KOPT-K1 (cell line): ENCODE measurements at regions not wholly inside any gene's neighbourhood (a gene's known extent, or its start where the extent isn't known, plus 50 kb on each side); places are given as distances from the start of the nearest gene placed in this dataset.

Experiments
- H3K27ac ChIP-seq: fragments of 200-600 bp; sonication (generic); 2 replicates; pipeline ENCODE4 v1.5.1; 2016; ENCODE audit warnings: antibody characterized with exemption, mild to moderate bottlenecking, low read depth, low read length; ENCODE audit not compliant: poor library complexity, severe bottlenecking
- H3K36me3 ChIP-seq: fragments of 200-600 bp; sonication (generic); 2 replicates; pipeline ENCODE4 v1.5.1; 2017; ENCODE audit warnings: antibody characterized with exemption, mild to moderate bottlenecking, low read length, moderate library complexity; ENCODE audit not compliant: insufficient read depth
- H3K9me3 ChIP-seq: fragments of 200-600 bp; sonication (generic); 2 replicates; pipeline ENCODE4 v1.5.1; 2017; ENCODE audit warnings: antibody characterized with exemption, low read length, mild to moderate bottlenecking; ENCODE audit not compliant: insufficient read depth, poor library complexity, severe bottlenecking

DNA sequence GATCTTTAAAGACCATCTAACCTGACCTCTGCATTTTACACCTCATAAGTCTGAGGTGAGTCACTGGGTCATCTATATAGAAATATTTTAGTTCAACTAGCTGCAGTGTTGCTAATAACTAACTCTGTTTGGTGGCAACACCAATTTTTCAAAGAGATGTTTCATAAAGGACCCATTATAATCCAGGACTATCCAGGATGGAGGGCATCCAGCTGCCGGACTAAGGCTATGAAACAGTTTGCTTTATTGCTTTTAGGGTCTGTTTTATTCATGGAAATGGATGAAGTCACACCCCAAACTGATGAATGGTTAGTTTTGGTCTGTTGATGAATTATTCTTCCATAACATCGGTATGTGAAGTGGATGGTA lies 204.2 kb upstream of the GMDS start:
- Histone ChIP-seq H3K9me3 (no peaks in the 10 kb centered on the region), H3K27ac (no peak overlapping the region), H3K36me3 (no peaks in the 10 kb centered on the region)

DNA sequence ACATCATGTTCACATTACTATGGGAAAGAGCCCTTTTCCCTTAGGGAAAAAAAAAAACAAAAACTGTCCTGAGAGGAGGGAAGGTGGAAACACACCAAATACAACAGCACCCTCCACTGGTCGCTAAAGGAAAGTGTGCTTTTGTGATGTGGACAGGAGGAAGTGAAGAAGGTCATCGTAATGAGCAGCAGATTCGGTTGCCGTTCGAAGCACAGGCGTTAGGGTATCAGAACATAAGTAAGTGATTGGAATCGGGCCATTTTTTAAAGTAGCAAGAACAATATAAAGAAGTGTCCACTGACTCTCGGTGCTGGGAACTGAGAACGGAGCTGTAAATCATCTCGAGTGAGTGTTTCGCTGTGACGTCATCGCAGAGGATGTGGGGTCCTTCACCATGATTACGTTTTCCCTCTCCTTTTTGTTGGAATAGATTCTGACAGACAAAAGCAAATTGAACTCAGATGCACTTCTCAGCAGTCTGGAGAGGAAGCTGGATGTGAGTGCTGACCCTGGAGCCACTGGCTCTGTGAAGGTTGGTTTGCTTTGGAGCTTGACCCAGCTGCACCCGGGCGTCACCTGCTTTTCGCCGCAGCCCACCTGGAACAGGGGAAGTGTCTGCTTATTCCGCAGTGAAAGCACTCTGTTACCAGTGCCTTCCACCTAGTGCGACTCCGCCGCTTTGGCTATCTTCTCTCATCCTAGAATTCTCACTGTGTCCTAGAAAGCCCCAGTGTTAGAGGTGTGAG lies 203.6 kb upstream of the GMDS start:
- H3K36me3 ChIP-seq = no peaks in the 10 kb centered on the region
- H3K9me3 ChIP-seq = no peaks in the 10 kb centered on the region
- no peak overlapping the region for H3K27ac ChIP-seq

DNA sequence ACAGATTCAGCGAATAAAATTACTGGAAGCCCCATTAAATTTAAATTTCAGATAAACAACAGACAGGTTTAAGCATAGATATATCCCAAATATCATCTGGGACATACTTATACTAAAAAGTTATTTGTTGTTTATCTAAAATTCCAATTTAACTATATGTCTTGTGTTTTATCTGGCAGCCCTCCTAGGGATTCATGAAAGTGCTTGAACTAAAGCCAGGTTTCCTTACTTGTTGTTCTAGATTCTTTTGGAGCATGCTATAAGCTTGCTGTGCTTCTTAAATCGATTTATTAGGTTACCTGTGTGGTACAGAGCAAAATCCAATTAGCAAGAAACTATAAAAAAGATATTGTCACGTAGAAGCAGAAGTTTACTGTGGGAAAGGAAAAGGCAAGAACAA lies 202.5 kb upstream of the GMDS start:
- H3K27ac ChIP-seq = no peak overlapping the region
- H3K9me3 ChIP-seq = no peaks in the 10 kb centered on the region
- no peaks in the 10 kb centered on the region for H3K36me3 ChIP-seq

DNA sequence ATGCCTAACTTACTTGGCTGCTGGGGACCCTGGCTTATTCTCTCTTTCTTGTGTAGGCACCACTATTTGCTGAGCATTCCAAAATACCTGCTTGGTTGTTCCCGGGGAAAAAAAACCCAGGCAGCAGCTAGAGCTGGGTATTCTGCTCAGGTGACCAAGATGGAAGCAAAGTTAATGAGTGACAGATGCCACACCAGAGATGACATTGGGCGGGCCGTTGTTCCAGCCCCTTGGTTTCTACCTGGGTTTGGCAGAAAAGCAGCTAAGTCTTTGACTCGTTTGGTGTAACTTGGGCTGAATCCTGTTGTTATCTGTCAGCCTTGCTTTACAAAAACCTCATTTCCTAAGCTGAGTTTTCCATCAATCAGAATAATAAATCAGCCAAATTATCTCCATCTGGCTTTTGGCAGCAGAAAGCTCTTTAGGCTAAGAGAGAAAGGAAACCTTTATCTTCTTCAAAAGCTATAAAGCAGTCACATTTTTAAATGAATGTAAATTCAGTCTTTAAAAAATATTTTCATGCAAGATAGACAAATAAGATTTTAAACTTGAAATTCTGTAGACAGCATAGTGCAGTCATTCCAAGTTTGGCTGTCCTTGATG lies 202.0 kb upstream of the GMDS start:
- no peak overlapping the region for H3K27ac ChIP-seq
- no peaks in the 10 kb centered on the region for H3K36me3 ChIP-seq
- no peaks in the 10 kb centered on the region for H3K9me3 ChIP-seq

DNA sequence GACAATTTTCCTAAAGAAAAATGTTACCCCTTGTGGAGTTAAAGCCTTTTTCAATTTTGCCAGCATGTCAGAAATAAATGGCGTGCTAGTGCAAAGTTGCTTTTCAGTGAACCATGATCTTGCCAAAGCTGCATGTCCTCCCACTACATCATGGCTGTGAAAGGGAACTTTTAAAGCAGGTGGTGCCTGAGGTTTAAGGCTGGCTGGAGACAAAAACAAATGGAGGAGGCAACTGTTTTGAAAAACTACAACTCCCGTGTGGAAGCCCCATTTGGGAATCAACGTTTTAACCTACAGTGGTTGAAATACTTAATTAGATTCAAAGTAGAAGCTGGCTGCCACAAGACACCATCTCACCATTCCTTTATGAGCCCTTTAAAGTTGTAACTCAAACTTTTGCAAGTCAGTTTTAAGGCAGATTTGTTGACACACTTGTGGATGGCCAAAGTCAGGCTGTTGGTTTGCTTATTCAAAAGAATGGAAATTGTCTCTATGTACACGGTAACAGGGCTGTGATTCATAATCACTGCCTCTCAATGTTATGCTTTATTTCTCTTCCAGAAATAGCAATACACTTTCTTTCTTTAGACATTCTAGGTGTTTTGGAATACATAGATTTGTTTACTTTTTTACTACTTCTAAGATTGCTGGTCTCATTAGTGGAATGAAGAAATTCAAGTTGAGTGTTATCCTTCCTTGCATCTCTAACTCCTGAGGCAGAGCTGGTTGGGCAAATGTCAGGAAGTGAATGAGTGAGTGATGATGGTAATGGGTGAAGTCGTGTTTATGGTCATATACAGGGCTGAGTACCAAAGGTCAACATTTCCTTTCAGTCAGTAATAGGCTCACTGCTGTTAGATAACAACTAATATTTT lies 196.4 kb upstream of the GMDS start:
- Histone ChIP-seq H3K27ac (no peak overlapping the region), H3K36me3 (no peaks in the 10 kb centered on the region), H3K9me3 (no peaks in the 10 kb centered on the region)

DNA sequence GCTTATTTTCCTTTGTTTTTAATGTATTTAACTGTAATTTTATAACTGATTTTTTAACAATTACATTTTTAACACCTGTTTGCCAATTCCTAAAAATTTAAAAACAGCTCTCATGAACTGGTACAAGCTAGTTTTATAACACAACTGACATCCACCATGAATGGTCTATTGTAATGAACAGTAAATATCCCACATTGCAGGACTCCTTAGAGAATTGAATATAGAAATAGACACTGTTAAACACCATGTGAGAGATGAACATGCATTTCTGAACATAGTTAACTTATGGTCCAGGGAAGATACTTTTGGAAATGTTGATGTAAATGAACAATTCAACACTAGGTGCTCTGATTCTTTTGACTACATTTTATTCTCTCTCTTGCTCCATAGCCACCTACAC lies 195.1 kb upstream of the GMDS start:
- Histone ChIP-seq H3K36me3 (no peaks in the 10 kb centered on the region), H3K9me3 (no peaks in the 10 kb centered on the region), H3K27ac (no peak overlapping the region)

DNA sequence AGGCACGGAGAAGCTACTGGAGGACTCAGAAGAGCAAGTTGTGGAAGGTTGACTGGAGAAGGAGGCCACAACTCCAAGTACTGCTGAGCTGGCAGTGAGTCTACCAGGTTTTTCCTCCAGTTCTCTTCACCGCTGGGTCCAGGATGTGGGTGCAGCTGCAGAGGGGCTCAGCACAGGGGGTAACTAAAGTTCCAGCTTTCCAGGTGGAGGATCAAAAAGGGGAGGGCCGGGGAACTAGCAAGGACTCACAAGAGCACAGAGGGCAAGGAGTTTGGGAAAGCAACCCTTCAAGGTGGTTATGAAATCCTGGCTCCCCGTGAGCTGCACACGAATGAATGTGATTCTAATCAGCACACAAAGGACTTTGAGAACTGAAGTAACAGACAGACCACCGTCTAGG lies 194.2 kb upstream of the GMDS start:
- Histone ChIP-seq H3K27ac (no peak overlapping the region), H3K36me3 (no peaks in the 10 kb centered on the region), H3K9me3 (no peaks in the 10 kb centered on the region)

DNA sequence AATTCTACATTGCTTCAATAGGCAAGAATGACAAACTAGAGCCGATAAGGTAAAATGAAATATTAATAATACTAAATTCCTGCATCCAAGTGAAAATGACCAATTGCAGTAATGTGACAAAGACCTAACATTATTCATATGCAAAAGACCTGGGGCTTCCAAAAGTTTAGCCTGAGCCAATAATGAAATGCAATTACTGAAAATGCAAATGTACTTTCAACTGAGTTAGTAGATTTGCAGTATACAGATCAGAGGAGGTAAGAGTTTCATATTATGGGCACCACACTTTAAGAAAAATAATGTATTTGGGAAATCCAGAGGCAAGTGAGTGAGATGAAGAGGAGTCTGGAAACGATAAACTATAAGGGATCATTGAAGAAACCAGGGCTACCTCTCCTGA lies 193.7 kb upstream of the GMDS start:
- H3K36me3 ChIP-seq = no peaks in the 10 kb centered on the region
- H3K27ac ChIP-seq = no peak overlapping the region
- no peaks in the 10 kb centered on the region for H3K9me3 ChIP-seq

DNA sequence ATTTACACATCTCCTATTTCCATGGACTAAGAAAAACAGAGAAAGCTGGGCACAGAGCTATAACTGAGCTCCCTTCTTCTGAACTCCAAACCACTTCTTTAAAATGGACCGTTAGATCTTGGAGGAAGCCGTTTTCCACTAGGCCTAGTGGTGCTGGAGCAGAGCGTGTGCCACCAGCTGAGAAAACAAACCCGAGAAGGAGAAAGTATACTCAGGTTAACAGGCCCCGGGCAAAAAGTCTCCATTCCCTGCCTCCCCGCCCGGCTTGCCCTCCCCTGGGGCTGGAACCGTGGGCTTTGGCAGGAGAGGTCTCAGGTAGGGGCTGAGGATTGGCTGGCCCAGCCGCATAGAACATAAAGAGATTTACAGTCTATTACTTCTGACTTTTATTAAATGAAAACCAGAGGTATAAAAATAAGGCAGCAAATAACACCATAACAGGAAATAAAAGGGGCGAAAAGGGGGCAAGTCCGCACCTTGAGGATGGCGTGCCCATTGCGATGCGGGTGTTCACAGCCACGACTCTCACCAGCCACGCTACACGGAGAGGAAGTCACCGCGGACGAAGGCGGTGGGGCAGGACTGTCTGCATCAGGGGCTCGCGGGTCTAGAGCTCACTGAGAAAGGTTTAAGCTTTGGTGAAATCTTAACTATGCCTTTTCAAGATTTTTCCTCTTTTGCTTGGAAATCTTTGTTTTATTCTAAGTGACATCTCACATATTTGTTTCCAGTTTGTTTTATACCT lies 191.2 kb upstream of the GMDS start:
- H3K9me3 ChIP-seq = no peaks in the 10 kb centered on the region
- no peak overlapping the region for H3K27ac ChIP-seq
- no peaks in the 10 kb centered on the region for H3K36me3 ChIP-seq

DNA sequence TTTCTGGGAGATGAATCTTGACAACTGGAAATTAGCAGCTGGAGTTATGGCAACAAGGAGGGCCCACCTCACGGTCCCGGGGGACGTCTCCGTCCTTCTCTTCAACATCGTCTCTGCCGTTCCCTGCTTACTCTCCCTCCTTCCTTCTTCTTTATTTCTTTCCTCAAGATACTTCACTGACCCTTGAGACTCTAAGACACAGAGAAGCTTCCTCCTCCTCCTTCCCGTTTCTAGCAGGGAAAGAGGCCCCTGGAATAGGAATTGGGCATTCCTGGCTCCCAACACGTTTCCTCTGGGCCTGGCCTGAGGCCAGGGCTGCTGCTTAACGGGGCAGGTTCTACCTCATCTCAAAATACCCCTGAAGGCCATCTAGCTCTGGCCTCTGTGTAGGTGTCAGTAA lies 189.9 kb upstream of the GMDS start:
- Histone ChIP-seq H3K36me3 (no peaks in the 10 kb centered on the region), H3K27ac (no peak overlapping the region), H3K9me3 (no peaks in the 10 kb centered on the region)

DNA sequence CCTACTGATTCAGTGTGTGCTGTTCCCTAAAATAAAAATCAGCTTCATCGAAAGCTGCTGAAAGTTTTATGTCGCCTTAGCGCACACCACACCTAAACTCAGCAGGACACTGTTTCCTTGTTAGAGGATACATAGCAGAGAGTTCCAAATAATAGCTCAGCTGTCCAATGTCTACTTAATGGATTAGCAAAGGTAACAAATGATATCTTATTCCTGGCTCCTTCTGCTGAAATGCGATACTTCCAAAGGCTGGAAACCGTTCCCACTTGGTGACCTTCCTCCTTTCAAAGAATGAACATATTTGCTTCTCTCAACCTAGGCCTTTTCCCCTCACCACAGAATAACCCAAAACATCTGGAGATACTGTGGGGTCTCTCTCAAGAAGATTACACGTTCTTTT lies 189.5 kb upstream of the GMDS start:
- Histone ChIP-seq H3K27ac (no peak overlapping the region), H3K36me3 (no peaks in the 10 kb centered on the region), H3K9me3 (no peaks in the 10 kb centered on the region)

DNA sequence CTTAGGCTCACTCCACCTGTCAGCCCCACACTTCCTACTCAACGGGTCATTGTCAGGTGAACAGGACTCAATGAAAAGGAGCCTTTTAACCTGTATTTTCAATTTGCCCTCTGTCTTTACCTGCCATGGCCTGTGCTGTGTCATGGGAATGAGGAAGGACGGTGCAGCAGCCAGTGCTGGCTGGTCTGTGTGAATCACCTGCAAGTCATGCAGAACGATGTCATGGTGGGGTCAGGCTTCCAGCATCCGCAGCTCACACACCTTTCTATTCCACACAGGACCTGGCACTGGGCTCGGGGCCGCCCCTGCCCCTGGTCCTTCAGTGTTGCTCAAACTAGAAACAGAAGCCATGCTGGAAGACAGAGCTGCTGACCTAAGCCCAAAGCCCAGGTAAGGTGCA lies 188.7 kb upstream of the GMDS start:
- Histone ChIP-seq H3K9me3 (no peaks in the 10 kb centered on the region), H3K36me3 (no peaks in the 10 kb centered on the region), H3K27ac (no peak overlapping the region)

DNA sequence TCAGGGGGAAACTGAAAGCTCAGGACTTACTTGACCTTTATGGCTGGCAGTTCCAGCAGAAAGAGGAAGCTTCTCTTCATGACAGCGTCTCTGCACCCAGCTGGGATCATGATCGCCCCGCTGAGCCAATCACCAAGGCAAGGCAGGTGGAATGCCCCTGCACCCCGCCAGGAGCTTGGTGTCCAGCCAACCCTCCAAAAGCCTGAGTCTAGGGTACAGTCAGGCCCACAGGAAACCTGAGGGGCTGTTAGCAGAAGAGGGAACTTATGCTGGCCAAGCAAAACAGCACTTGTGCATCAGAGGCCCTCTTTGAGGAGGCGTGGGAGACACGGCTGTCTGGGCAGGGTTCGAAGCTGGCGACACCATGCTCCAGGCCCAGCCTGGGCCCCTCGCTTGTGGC lies 188.3 kb upstream of the GMDS start:
- H3K36me3 ChIP-seq = no peaks in the 10 kb centered on the region
- no peaks in the 10 kb centered on the region for H3K9me3 ChIP-seq
- H3K27ac ChIP-seq = no peak overlapping the region

DNA sequence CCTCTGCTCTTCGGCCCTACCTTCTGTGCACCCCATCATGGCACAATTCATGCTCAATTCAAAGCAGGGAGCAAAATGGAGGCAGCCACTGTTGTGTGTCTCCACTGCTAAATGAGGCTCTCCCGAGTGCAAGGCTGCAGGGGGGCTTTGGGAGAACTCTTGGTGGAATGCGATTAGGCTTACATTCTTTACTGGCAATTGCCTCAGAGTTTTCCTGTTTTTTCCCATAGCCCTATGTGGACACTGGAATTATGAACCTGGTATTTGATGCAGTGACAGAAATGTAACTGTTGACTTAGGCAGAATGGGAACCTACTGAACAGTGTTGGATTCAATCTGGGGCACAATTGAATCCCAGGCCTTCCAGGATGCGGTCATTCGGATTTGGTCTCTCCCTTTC lies 187.9 kb upstream of the GMDS start:
- H3K27ac ChIP-seq = no peak overlapping the region
- H3K9me3 ChIP-seq = no peaks in the 10 kb centered on the region
- no peaks in the 10 kb centered on the region for H3K36me3 ChIP-seq

DNA sequence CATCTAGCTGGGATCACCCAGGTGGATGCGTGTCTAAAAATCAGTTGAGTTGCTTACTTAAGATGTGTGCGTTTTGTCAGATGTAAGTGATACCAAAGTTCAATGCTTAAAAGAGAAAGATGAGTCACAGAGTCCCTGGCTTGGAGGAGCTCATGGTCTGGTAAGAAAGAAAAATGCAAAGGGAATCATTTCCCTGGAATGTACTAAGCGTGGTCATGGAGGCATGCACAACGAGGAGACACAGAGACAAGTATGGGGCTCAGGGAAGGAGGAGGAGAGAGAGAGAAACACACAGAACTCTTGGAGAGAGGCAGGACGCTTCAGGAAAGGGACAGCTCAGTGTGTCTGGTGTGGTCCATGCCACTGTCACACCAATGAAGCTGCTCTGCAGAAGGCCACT lies 186.9 kb upstream of the GMDS start:
- Histone ChIP-seq H3K27ac (no peak overlapping the region), H3K36me3 (no peaks in the 10 kb centered on the region), H3K9me3 (no peaks in the 10 kb centered on the region)
